A673 (cell line): ENCODE measurements at regions not wholly inside any gene's neighbourhood (a gene's known extent, or its start where the extent isn't known, plus 50 kb on each side); places are given as distances from the start of the nearest gene placed in this dataset.

Experiments used
- EZH2 ChIP-seq: fragments of 200-600 bp; sonication (generic); IDR thresholded peaks from 2 replicates; pipeline ENCODE4 v1.6.1; 2017; ENCODE audit warnings: borderline replicate concordance, low read depth, mild to moderate bottlenecking, mixed read lengths, antibody characterized with exemption, low read length; ENCODE audit not compliant: poor library complexity, severe bottlenecking
- TF ChIP-seq, protein P1 (sequence below): fragments of 300-800, 200-600 bp; sonication (generic); conservative IDR thresholded peaks from 2 replicates; pipeline ENCODE4 v1.5.1; 2017; ENCODE audit warnings: low read depth, mild to moderate bottlenecking, antibody characterized with exemption, low read length, moderate library complexity, mixed read lengths

DNA sequence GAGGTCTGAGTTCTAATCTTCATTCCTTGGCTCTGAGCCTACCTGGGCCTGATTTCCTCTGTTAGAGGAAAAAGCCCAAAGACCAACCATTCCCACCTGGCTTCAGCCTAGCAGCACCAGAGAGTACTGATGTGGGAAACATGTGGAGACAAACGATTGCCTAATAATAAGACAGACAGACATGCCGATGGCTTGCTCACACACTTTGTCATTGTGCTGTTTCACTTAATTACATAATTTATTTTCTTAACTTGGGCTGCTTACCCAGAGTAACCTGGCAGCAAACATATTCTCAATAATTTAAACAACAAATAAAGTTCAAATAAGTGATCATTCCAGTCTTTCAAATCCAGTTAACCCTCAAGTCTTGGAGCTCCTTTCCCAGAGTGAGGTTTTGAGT is 83.4 kb downstream of the MAF start:
- TF ChIP-seq, protein P1, sequence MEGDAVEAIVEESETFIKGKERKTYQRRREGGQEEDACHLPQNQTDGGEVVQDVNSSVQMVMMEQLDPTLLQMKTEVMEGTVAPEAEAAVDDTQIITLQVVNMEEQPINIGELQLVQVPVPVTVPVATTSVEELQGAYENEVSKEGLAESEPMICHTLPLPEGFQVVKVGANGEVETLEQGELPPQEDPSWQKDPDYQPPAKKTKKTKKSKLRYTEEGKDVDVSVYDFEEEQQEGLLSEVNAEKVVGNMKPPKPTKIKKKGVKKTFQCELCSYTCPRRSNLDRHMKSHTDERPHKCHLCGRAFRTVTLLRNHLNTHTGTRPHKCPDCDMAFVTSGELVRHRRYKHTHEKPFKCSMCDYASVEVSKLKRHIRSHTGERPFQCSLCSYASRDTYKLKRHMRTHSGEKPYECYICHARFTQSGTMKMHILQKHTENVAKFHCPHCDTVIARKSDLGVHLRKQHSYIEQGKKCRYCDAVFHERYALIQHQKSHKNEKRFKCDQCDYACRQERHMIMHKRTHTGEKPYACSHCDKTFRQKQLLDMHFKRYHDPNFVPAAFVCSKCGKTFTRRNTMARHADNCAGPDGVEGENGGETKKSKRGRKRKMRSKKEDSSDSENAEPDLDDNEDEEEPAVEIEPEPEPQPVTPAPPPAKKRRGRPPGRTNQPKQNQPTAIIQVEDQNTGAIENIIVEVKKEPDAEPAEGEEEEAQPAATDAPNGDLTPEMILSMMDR = no peak
- TF ChIP-seq EZH2 = no peak
